ENCODE measurements at regions not wholly inside any gene's neighbourhood (a gene's known extent, or its start where the extent isn't known, plus 50 kb on each side); places are given as distances from the start of the nearest gene placed in this dataset.

GRCh38 chr17:53168413-53168812 is 654.3 kb upstream of the KIF2B start:
- DNase-seq (ENCODE audit: low read depth) = no peak

- DNase-seq (ENCODE audit: low read depth) = no peak
Observed at GRCh38 chr17:53166731-53167130, 656.0 kb upstream of the KIF2B start.

- no peak for DNase-seq (ENCODE audit: low read depth)
Observed at GRCh38 chr17:53150101-53150698, 672.5 kb upstream of the KIF2B start.

DNA sequence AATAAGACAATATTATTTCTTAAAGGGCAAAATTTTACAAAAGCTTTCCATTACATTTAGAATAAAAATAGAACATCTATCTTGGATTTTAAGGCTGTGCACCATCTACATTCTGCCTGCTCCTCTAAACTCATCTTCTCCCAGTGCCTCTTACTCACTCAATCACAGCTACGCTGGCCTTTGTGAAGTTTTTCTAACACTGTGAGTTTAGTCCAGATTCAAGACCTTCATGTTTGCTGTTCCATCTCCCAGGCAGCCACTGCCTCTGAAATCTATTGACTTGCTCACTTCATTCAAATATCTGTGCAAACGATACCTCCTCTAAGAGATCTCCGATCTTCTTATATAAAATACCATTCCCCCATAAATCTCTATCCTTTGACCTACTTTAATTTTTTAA is 673.4 kb upstream of the KIF2B start:
- no peak for DNase-seq (ENCODE audit: low read depth)

DNA sequence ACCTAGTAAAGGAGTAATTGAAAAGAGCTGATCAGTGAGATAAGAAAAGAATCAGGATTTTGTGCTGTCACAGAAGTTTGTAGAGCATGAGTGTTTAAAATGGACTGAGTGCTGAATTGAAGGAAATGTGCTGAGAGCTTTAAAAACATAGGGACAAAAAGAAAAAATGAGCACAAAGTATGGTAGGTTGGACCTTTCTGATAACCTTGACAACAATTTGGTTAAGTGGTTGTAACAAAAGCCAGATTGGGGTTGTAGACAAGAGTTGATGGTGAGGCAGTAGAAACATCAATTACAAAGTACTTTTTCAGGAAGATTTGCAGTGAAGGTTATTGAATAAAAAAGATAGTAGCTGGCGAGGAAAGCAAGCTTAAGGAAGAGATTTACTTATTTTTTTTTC is 674.7 kb upstream of the KIF2B start:
- DNase-seq (ENCODE audit: low read depth) = no peak

GRCh38 chr17:53142890-53143289 is 679.8 kb upstream of the KIF2B start:
- no peak for DNase-seq (ENCODE audit: low read depth)

DNA sequence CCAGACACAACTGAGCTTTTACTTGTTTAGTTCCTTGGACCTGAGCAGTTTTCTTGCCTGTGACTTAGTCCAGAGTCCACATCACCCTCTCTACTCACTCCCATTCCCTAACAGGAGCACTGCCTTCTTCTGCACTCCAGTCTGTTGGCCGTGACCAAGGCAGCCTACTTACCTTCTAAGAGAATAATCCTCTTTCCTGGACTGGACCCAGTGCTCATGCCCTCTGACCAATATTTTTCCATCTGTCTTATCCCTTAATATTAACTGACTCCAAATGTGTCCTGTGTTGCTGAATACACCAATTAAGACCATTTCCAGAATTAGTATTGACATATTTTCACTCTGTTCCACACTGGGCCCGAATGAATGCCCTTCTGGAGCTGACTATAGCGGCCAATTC is 681.0 kb upstream of the KIF2B start:
- no peak for DNase-seq (ENCODE audit: low read depth)

GRCh38 chr17:53141280-53141679 is 681.4 kb upstream of the KIF2B start:
- DNase-seq (ENCODE audit: low read depth) = no peak

DNA sequence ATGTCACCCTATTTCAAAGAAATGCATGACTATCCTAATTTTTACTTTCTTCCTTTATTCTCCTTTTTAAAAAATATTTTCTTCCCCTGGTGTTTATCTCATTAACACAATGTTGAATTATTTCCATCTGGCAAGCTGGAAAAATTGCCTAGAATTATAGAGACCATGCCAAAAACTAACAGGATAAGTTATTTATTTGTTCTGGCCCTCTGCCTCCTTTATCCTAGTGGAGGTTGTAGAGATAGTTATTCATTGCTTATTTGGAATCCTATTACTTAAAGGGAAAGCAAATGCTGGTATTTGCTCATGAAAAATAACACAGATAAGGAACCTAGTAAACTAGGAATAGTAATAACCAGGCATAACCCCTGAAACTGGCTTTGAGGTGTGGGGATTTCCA is 684.9 kb upstream of the KIF2B start:
- DNase-seq (ENCODE audit: low read depth) = no peak

DNA sequence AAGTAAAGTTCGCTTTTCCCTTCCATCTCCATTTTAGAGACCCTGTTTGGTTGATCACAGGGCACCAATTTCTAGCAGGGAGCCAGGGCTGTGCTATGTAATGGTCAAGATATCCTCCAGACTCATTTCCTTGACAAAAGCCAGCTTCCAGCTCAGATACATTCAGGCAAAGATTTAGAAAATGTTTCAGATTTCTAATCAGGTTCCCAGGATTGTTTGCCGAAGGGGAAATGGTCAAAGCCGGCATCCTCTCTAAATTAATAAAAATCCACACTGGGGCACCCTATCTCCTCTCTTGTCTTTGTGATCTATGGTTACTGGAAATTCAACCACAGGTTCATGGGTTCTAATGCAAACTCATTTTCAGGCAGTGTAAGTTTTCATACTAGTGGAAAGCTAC is 686.8 kb upstream of the KIF2B start:
- no peak for DNase-seq (ENCODE audit: low read depth)

- no peak for DNase-seq (ENCODE audit: low read depth)
Observed at GRCh38 chr17:53134548-53134947, 688.2 kb upstream of the KIF2B start.

- DNase-seq (ENCODE audit: low read depth) = no peak
Observed at GRCh38 chr17:53133876-53134275, 688.9 kb upstream of the KIF2B start.

- no peak for DNase-seq (ENCODE audit: low read depth)
Observed at GRCh38 chr17:53129863-53130262, 692.9 kb upstream of the KIF2B start.

DNA sequence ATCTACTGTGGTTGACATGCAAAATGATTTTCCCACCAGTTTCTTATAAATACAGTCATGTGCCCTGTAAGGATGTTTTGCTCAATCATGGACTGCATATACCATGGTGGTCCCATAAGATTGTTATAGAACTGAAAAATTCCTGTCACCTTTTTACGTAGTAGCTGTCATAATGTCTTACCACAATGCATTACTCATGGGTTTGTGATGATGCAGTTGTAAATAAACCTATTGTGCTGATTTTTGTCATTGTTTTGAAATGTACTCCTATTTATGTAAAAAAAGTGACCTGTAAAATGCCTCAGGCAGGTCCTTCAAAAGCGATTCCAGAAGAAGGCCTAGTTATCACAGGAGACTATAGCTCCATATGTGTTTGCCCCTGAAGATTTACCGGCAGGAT is 695.4 kb upstream of the KIF2B start:
- no peak for DNase-seq (ENCODE audit: low read depth)

DNA sequence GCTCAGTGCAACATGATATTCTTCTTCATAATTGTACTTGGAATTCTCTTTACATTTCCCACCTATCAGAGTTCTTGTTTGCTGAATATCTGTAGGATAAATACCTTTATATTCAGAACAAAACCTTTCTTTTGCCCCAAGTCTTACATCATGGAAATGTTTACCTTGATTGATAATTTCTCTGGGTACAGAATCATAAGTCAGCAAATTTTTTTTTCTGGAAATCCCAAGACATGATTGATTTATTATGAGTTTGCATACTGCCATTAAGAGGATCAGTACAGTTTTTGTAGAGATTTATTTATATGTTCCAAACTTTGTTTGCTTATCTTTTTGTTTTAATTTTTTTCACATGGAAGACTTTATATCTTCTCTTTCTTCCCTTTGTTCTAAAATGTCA is 699.8 kb upstream of the KIF2B start:
- no peak for DNase-seq (ENCODE audit: low read depth)

DNA sequence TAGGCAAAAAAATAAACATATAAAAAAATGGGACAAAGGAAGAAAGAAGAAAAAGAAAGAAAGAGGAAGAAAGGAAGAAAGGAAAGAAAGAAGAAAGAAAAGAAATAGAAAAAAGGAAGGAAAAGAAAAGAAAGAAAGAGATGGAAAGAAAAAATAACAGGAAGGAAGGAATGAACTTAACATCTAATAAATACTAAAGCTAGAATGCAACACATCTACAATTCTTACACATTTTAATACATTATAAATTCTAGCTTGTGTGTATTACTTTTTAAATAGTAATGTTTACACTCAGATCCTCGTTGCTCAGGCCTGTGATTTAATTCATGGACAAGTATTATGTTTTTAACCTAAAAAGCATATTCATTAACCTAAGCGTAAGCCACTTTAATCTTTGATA is 703.0 kb upstream of the KIF2B start:
- no peak for DNase-seq (ENCODE audit: low read depth)

- no peak for DNase-seq (ENCODE audit: low read depth)
Observed at GRCh38 chr17:53118948-53119347, 703.8 kb upstream of the KIF2B start.

GRCh38 chr17:53106886-53107285 is 715.8 kb upstream of the KIF2B start:
- no peak for DNase-seq (ENCODE audit: low read depth)

DNA sequence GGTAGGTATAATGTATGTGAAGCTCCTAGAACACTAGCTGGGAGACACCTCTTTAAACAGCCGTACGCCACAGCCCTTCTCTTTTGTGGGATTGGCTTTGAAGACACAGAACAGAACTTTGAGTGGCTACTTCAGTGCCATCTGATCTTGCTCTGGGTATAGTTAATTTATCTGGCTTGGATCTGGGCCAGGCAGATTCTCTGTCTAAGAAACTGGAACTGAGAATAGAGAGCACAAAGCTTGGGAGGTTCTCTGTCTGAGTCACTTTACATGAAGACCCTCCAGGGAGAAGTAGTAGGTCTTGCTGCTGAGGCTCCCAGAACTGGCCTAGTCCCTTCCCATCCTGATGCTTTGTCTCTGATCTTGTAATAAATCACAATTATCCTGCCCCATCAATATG is 721.0 kb upstream of the KIF2B start:
- DNase-seq (ENCODE audit: low read depth) = no peak

DNA sequence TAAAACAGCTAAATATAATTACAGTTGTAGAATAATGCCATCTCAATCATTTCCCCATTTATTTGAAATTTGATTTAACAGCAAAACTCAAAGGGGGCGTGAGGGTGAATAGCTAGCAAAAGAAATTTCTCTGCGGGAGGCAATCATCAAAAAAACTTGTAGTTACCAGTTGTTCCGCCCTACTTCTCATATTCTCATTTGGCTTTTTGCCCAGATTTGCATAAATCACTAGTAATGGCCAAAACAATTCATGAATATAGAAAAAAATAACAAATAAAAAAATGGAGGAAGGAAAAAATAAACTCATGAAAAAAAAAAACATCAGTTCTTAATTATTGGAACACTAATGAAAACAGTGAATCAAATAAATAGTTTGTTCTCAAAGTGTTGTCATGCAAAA is 722.6 kb upstream of the KIF2B start:
- no peak for DNase-seq (ENCODE audit: low read depth)

DNA sequence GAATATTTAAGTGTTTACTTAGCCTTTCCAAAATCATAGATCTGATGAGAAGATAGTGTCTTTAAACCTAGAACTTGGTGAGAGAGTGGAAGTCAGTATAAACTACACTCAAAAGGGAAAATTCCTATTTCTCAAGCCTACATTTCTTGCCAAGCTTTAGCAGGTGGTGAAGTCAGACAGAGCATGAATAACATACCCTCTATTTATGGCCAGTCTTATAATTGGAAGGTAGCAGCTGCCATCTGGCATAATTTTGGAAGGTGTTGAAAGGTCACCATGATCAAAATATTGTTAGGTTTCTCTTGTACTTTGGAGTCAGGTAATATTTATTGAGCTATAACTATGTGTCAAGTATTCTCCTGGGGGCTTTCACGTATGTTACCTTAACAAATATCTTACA is 729.3 kb upstream of the KIF2B start:
- no peak for DNase-seq (ENCODE audit: low read depth)

DNA sequence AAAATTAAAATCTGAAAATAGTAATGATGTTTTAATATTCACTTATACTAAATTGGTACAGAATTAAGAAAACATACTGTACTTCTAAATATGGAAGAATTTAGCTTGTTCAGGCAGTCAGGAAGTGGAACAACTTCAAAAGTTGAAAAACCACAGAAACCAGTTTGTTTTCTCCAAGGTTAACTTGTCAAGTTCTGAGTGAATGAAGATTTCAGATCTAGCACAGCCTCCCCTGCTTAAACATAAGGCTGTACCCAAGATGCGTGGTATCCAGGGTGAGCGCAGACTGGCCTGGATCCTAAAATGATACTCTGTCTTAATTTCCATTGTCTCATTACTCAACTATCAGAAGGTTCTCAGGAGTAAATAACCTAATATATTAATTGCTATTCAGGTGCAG is 730.7 kb upstream of the KIF2B start:
- no peak for DNase-seq (ENCODE audit: low read depth)

DNA sequence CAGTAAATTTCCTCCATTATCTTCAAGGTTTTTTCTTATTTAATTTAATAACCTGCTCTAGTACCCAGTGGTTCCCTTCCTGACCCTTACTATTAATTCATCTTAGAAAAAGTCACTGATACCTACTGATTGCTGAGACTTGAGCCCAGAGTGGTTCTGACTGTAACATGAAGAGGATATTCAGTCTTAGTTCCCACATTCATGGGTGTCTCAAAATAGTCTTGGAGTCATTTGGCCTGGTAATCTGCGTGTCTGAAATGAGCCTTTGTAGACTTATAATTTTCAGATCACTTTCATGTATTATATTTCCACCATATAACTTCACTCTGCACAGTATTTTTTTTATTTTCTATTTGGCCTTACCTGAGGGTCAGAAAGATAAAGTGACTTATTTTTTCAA is 732.0 kb upstream of the KIF2B start:
- DNase-seq (ENCODE audit: low read depth) = no peak

GRCh38 chr17:53088481-53088880 is 734.2 kb upstream of the KIF2B start:
- DNase-seq (ENCODE audit: low read depth) = no peak

- DNase-seq (ENCODE audit: low read depth) = no peak
Observed at GRCh38 chr17:53061446-53061845, 761.3 kb upstream of the KIF2B start.

Data from Daoy (cell line).